Sigmoid colon (tissue), 6 donors: ENCODE measurements at regions not wholly inside any gene's neighbourhood (a gene's known extent, or its start where the extent isn't known, plus 50 kb on each side); places are given as distances from the start of the nearest gene placed in this dataset.

Experiments
- DNase-seq: peaks from one replicate; pipeline ENCODE4 v3.0.0-alpha.2; 2019
- H3K27ac ChIP-seq, 4 donors: fragments of 200-600 bp; sonication (generic); one replicate each; pipeline ENCODE4 v1.5.1; 2016 to 2019; ENCODE audit warnings: mild to moderate bottlenecking in 1 of 4
- H3K27me3 ChIP-seq, 3 donors: fragments of 200-600 bp; sonication (generic); one replicate each; pipeline ENCODE4 v1.5.1; 2019; ENCODE audit warnings: mild to moderate bottlenecking in 1 of 3
- H3K36me3 ChIP-seq, 4 donors: fragments of 200-600 bp; sonication (generic); one replicate each; pipeline ENCODE4 v1.5.1; 2016 to 2019
- H3K4me1 ChIP-seq, 4 donors: fragments of 200-600 bp; sonication (generic); one replicate each; pipeline ENCODE4 v1.5.1; 2017 to 2019
- H3K4me3 ChIP-seq, 4 donors: fragments of 200-600 bp; sonication (generic); one replicate each; pipeline ENCODE4 v1.5.1; 2017 to 2019; ENCODE audit warnings: mild to moderate bottlenecking in 2 of 4, moderate library complexity in 1 of 4
- H3K9me3 ChIP-seq, 4 donors: fragments of 200-600 bp in 3 of 4; sonication (generic) in 3 of 4; one replicate each; pipeline versions ENCODE4 v1.5.1 to v1.6.1; 2013 to 2019
- CTCF ChIP-seq, 4 experiments: fragments of 450-650 bp in 3 of 4; fragments of 200-600 bp in 1 of 4; IDR thresholded peaks; one replicate each; pipeline ENCODE4 v1.5.1; 2016 to 2019; ENCODE audit warnings: antibody characterized with exemption in 4 of 4, mild to moderate bottlenecking in 3 of 4, moderate library complexity in 2 of 4
- EP300 ChIP-seq, 4 donors: sonication (generic); formaldehyde crosslinking; IDR thresholded peaks; one replicate each; pipeline ENCODE4 v1.6.1; 2017; ENCODE audit warnings: antibody characterized with exemption in 4 of 4
- POLR2A ChIP-seq, 2 donors: fragments of 450-650 bp; IDR thresholded peaks; one replicate each; pipeline ENCODE4 v1.6.1; 2016; ENCODE audit warnings: antibody characterized with exemption in 2 of 2, mild to moderate bottlenecking in 2 of 2, moderate library complexity in 2 of 2
- POLR2AphosphoS5 ChIP-seq, 4 donors: sonication (generic); formaldehyde crosslinking; IDR thresholded peaks; one replicate each; pipeline ENCODE4 v1.6.1; 2017; ENCODE audit warnings: antibody characterized with exemption in 4 of 4
- WGBS, 2 donors: extraction: QIAGEN DNeasy Blood & Tissue Kit; methylation state at CpG; one replicate each; pipeline ENCODE4 v1.1.7; 2013; 5-methylcytosine and 5-hydroxymethylcytosine counted together
- intact Hi-C: fragments of 100-400 bp; cut with DNase I; formaldehyde crosslinking; loops from one replicate; pipeline ENCODE4 v1.15.1; 2023
- donor health status: healthy with polysubstance abuse.
- donor health status: healthy.

- no peak for DNase-seq
- intact Hi-C loops = no loop called here
- H3K4me1 ChIP-seq = no peaks in the 10 kb centered on the region
- 87 to 91% methylated on average over 4 of the region's 4 CpGs for WGBS, 2 donors
- H3K27me3 ChIP-seq = no peaks in the 10 kb centered on the region
- H3K27ac ChIP-seq = no peak overlapping the region
- H3K4me3 ChIP-seq = no peak overlapping the region
- H3K36me3 ChIP-seq = no peaks in the 10 kb centered on the region
- TF ChIP-seq POLR2AphosphoS5 (IDR thresholded peaks at IDR 0.05) (no peak), EP300 (IDR thresholded peaks at IDR 0.05) (no peak), POLR2A (IDR thresholded peaks at IDR 0.05) (no peak), CTCF (IDR thresholded peaks at IDR 0.05) (no peak)
- H3K9me3 ChIP-seq = no peaks in the 10 kb centered on the region
Measured at GRCh38 chr11:128189823-128190222, 397.5 kb downstream of the ETS1 start.

GRCh38 chr11:128188346-128189004, 398.9 kb downstream of the ETS1 start:
- intact Hi-C loops = no loop called here
- 81 to 86% methylated on average over 9 of the region's 9 CpGs for WGBS, 2 donors

GRCh38 chr11:128187835-128188234, 399.5 kb downstream of the ETS1 start:
- Histone ChIP-seq H3K36me3 (no peaks in the 10 kb centered on the region), H3K4me3 (no peak overlapping the region), H3K9me3 (no peaks in the 10 kb centered on the region), H3K27me3 (no peaks in the 10 kb centered on the region), H3K27ac (no peak overlapping the region), H3K4me1 (no peaks in the 10 kb centered on the region)
- DNase-seq = no peak
- TF ChIP-seq POLR2A (IDR thresholded peaks at IDR 0.05) (no peak), POLR2AphosphoS5 (IDR thresholded peaks at IDR 0.05) (no peak), EP300 (IDR thresholded peaks at IDR 0.05) (no peak), CTCF (IDR thresholded peaks at IDR 0.05) (no peak)
- 96 to 100% methylated on average over 1 of the region's 1 CpG for WGBS, 2 donors
- intact Hi-C loops = no loop called here

More at GRCh38 chr11:128188346-128189004, 398.9 kb downstream of the ETS1 start:
- Histone ChIP-seq H3K9me3 (no peaks in the 10 kb centered on the region), H3K4me3 (no peak overlapping the region), H3K27me3 (no peaks in the 10 kb centered on the region), H3K27ac (no peak overlapping the region), H3K4me1 (no peaks in the 10 kb centered on the region), H3K36me3 (no peaks in the 10 kb centered on the region)
- DNase-seq = no peak
- TF ChIP-seq POLR2A (IDR thresholded peaks at IDR 0.05) (no peak), POLR2AphosphoS5 (IDR thresholded peaks at IDR 0.05) (no peak), CTCF (IDR thresholded peaks at IDR 0.05) (no peak), EP300 (IDR thresholded peaks at IDR 0.05) (no peak)

DNA sequence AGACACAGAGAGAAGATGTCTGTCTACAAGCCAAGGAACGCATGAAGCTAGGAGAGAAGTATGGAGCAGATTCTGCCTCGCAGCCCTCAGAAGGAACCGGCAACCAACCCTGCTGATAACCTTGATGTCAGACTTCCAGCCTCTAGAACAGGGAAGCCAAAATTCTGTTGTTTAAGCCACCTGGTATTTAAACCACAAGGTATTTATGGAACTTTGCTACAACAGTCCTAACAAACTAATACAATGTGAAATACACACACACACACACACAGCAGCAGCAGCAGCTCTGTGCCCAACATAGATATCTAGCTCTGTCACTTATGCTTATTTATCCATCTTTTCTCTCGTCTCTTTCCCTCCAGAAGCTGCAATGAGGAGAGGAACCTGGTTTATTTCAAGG, 400.0 kb downstream of the ETS1 start:
- 85 to 96% methylated on average over 4 of the region's 4 CpGs for WGBS, 2 donors
- Histone ChIP-seq H3K36me3 (no peaks in the 10 kb centered on the region), H3K27me3 (no peaks in the 10 kb centered on the region), H3K4me1 (no peaks in the 10 kb centered on the region), H3K4me3 (no peak overlapping the region), H3K27ac (no peak overlapping the region), H3K9me3 (no peaks in the 10 kb centered on the region)
- DNase-seq = no peak
- TF ChIP-seq EP300 (IDR thresholded peaks at IDR 0.05) (no peak), POLR2A (IDR thresholded peaks at IDR 0.05) (no peak), POLR2AphosphoS5 (IDR thresholded peaks at IDR 0.05) (no peak), CTCF (IDR thresholded peaks at IDR 0.05) (no peak)
- intact Hi-C loops = no loop called here

DNA sequence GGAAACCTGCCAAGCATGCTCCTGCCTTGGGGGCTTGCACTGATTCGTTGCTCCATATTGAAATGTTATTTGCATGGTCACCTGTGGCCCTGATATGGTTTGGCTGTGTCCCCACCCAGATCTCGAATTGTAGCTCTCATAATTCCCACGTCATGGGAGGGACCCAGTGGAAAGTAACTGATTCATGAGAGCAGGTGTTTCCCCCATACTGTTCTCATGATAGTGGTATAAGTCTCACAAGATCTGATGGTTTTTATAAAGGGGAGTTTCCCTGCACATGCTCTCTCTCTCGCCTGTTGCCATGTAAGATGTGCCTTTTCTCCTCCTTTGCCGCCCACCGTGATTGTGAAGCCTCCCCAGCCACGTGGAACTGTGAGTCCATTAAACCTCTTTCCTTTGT, 402.4 kb downstream of the ETS1 start:
- intact Hi-C loops = no loop called here
- DNase-seq = no peak
- WGBS, 2 donors = 78 to 79% methylated on average over 7 of the region's 7 CpGs
- Histone ChIP-seq H3K27me3 (no peaks in the 10 kb centered on the region), H3K4me3 (no peak overlapping the region), H3K27ac (no peak overlapping the region), H3K9me3 (no peaks in the 10 kb centered on the region), H3K4me1 (no peaks in the 10 kb centered on the region), H3K36me3 (no peaks in the 10 kb centered on the region)
- no peak for TF ChIP-seq POLR2AphosphoS5 (IDR thresholded peaks at IDR 0.05)
- TF ChIP-seq CTCF (IDR thresholded peaks at IDR 0.05) = no peak
- no peak for TF ChIP-seq POLR2A (IDR thresholded peaks at IDR 0.05)
- no peak for TF ChIP-seq EP300 (IDR thresholded peaks at IDR 0.05)
